A204.1 (cell line): ENCODE measurements at regions not wholly inside any gene's neighbourhood (a gene's known extent, or its start where the extent isn't known, plus 50 kb on each side); places are given as distances from the start of the nearest gene placed in this dataset.
A peak's percentile ranks its signal among the peaks of the same experiment; 100 is the strongest.
"Not testable (repeated sequence)": the region's sequence is repeated elsewhere in the genome, so short reads cannot be mapped to it uniquely, and the experiment has no call there.

Source experiments
- FAIRE-seq: peaks from 2 replicates; lab custom pipeline; 2012; peaks lifted over from hg19 to GRCh38; lab: Jason Lieb, UNC

- FAIRE-seq: no peak
Measured at GRCh38 chr3:178967177-178967532, 104.5 kb downstream of the ZMAT3 start.

- FAIRE-seq: peak; percentile 95
Measured at GRCh38 chr3:178966299-178967176, 105.1 kb downstream of the ZMAT3 start.

GRCh38 chr3:178964551-178964950, 107.1 kb downstream of the ZMAT3 start:
- FAIRE-seq: no peak

- no peak for FAIRE-seq
Measured at GRCh38 chr3:178960918-178961317, 110.7 kb downstream of the ZMAT3 start.

GRCh38 chr3:178960181-178960580, 111.4 kb downstream of the ZMAT3 start:
- no peak for FAIRE-seq

GRCh38 chr3:178950676-178951075, 120.9 kb downstream of the ZMAT3 start:
- FAIRE-seq: no peak

- no peak for FAIRE-seq
Measured at GRCh38 chr3:178949896-178950295, 121.7 kb downstream of the ZMAT3 start.

GRCh38 chr3:178948546-178948945, 123.1 kb downstream of the ZMAT3 start:
- no peak for FAIRE-seq

GRCh38 chr3:178947738-178948137, 123.9 kb downstream of the ZMAT3 start:
- FAIRE-seq: no peak

GRCh38 chr3:178942261-178942660, 129.3 kb downstream of the ZMAT3 start:
- FAIRE-seq: not testable (repeated sequence)

GRCh38 chr3:178930116-178930515, 141.5 kb downstream of the ZMAT3 start:
- FAIRE-seq: no peak

- FAIRE-seq: no peak
Measured at GRCh38 chr3:178916223-178916622, 155.4 kb downstream of the ZMAT3 start.

- no peak for FAIRE-seq
Measured at GRCh38 chr3:178915365-178915764, 156.2 kb downstream of the ZMAT3 start.

GRCh38 chr3:178907081-178907480, 164.5 kb downstream of the ZMAT3 start:
- no peak for FAIRE-seq

- FAIRE-seq: no peak
Measured at GRCh38 chr3:178901204-178901603, 170.4 kb downstream of the ZMAT3 start.

GRCh38 chr3:178900029-178900646, 171.5 kb downstream of the ZMAT3 start:
- FAIRE-seq: no peak

GRCh38 chr3:178895178-178895789, 176.3 kb downstream of the ZMAT3 start:
- FAIRE-seq: no peak
